IPS DF 19.7 (cell line): ENCODE measurements at regions not wholly inside any gene's neighbourhood (a gene's known extent, or its start where the extent isn't known, plus 50 kb on each side); places are given as distances from the start of the nearest gene placed in this dataset.

Experiments used
- DNase-seq: peaks from one replicate; pipeline ENCODE4 v3.0.0-alpha.2; 2013; ENCODE audit warnings: low read depth, low spot score

DNA sequence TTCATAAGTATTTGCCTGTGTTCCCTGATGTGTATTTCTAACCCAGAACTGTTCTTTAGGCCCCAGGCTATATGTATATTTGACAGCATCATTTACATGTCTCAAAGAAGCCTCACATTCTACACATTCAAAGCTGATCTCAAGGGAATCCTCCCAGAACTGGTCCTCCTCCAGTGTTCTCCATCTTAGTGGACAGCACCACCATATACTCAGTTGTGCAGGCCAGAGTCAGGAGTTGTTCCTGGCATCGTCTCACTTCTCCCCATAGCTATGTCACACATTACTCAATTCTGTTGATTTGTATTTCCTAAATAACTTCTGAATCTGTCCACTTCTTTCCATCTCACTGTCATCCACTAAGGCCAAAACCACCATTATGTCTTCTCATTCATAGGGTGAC, 82.8 kb upstream of the TRPC3 start:
- no peak for DNase-seq

- no peak for DNase-seq
These were observed 75.3 kb upstream of the TRPC3 start for GRCh38 chr4:122027203-122027602.

DNA sequence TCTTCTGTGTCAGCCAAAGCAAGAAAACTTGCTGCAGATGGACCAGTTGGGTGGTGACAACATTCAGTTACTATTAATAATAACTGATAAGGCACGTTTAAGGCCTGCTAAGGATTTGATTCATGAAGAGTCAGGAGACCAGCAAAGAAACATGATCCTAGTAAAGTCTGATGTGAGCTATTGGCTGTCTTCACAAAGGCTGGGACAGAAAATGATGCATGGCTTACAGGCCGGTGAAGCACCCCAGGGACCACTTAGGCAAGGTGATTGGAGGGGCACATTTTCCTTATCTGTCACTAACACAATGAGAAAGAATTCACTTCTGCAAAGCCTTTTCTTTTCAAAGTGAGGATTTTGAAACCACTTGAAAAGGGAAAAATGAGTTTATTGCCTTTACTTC, 65.4 kb upstream of the TRPC3 start:
- DNase-seq, result no peak

DNA sequence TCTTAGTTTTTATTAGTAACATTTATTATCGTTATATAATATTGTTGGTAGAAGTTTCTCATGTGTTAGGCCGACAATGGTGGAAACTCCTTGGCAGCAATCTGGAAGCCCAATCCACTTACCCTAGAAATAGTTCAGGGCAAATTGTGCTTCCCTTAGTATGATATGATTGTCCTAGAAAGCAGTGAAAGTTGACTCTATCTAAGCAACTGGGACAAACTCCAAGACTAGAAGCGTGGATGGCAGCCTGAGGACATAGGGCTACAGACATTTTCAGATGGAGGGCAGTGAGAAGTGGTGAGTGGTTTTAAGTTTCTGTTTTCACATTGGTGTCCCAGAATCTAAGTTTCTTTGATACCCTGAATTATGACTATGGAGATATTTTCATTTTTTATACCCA, 63.3 kb upstream of the TRPC3 start:
- DNase-seq, result no peak

DNA sequence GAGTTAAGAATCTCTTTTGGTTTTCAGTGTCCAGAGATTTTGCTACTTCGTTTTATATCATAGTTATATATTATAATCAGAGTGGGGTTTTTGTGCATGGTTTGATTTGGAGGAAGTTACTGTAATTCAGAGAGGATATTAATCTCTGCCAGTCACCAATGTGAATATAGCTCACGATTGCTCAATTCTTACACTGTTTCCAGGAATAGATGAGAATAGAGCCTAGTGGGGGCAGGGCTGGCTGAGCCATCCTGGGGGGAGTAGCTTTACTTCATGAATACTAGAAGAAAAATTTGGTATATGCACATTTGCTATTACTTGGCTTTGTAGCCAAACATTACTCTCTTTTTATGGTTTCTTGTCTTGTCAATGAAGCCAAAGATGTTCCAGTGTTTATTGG, 60.9 kb upstream of the TRPC3 start:
- DNase-seq, result no peak

DNA sequence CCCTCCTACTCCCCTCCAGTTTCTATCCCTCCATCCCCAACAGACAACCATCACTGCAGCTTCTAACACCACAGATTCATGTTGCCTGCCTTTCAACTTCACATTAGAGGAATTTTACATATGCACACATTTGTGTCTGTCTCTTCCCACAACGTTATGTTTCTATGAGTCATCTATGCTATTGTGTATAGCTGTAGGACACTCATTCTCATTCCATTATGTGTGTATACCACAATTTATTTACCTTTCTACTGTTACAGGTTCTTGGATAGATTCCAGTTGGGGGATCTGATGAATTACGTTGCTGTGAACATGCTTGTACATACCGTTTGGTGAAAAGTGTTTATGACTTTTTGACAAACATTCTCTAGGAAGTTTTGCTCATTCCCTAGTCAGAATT, 58.8 kb upstream of the TRPC3 start:
- DNase-seq, result no peak

DNA sequence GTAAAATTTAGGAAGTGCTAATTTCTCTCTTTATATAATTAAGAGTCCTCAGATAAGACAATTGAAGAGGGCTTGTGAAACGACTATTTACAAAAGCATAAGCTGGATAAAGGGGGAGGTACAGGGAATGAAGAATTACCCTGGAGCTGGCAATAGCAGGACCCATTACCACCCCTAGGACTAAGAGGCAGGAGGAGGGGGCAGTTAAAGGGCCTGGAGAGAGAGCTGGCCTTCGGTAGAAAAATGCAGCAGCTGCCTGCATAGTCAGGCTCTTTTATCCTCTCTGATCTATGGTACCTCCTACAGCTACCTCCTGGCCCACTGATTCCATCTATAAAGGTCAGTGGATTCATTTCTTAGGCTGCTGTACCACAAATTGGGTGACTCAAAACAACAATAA, 57.7 kb upstream of the TRPC3 start:
- DNase-seq, result no peak

DNA sequence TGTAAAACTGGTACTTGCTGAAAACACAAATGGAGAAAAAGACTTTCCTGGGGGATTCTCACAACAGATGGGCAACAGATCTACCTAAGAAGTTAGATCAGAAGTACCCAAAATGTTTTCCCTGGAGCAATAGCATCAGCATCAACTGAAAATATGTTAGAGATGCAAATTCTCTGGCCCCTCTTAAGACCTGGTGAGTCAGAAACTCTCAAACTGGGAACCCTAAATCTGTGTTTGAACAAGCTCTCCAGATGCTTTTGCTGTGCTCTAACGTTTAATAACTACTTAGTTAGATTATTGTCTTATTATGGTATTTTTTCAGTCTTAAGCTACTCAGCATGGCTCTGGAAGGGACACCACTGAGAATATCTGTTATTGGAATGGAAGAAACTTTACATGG, 55.2 kb upstream of the TRPC3 start:
- no peak for DNase-seq

DNA sequence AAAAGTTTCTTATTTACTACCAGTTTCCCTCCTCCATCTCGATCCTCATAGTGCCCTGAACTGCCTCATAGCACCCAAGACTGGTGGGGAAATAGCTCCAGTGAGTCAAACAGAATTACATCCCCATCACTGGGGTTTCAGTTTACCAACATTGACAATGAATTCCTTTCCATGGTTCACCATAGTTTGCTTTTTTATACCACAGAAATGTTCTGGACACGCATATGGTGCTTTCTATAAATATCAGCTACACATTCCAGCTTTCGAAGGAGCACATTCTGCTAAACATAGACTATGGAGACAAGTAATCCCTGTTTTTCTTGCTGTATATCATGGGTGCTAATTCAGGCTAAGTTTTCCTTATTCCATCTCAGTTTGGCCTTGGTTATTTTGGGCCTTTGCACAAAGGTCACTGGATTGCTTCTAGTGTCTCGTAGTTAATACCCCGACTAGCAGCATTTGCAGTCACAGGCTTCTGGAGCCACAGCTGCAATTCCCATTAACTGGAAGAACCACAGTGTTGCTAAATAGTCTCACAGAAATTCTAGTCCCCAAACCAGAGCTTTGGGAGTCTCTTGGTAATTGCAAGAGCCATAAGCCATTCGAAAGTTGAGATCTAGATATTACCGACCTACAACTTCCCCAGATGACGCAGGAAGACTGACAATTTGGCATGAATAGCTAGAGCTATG, 53.4 kb upstream of the TRPC3 start:
- no peak for DNase-seq

DNA sequence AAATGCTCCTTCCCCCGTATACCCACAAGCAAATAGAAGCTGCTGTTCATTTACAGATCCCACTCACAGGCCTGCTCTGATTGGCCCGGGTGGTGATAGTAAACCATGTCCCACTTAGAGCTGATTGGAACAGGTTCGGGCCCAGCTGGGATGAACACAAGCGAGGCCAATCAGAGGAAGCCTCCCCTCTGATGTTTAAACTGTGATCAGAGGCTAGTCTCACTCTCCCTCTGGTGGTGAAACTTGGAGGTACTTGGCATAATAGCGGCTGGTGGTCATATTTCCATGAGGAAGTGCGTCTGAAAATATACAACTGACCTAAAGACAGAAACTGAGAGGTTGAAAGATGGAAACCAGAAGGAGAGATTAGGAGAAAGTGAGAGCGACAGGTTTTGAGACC, 51.5 kb upstream of the TRPC3 start:
- DNase-seq, result peak; percentile 45
